HG03175 (cell line): ENCODE measurements at regions not wholly inside any gene's neighbourhood (a gene's known extent, or its start where the extent isn't known, plus 50 kb on each side); places are given as distances from the start of the nearest gene placed in this dataset.

Experiments
- ATAC-seq: cut with Tn5 transposase; IDR thresholded peaks from one replicate; pipeline ENCODE4 v1.9.1; 2021; ENCODE audit warnings: mild to moderate bottlenecking, moderate library complexity; ENCODE audit not compliant: unreplicated experiment

- ATAC-seq, result no peak
Measured at GRCh38 chr5:113792806-113793205, 279.3 kb downstream of the YTHDC2 start.

GRCh38 chr5:113794981-113795380, 281.5 kb downstream of the YTHDC2 start:
- ATAC-seq, result no peak

- ATAC-seq, result no peak
Measured at GRCh38 chr5:113800686-113801085, 287.2 kb downstream of the YTHDC2 start.

GRCh38 chr5:113804264-113804663, 290.8 kb downstream of the YTHDC2 start:
- no peak for ATAC-seq

- no peak for ATAC-seq
Measured at GRCh38 chr5:113804943-113805342, 291.4 kb downstream of the YTHDC2 start.

GRCh38 chr5:113806250-113806649, 292.8 kb downstream of the YTHDC2 start:
- no peak for ATAC-seq

- ATAC-seq, result no peak
Measured at GRCh38 chr5:113806904-113807303, 293.4 kb downstream of the YTHDC2 start.

- no peak for ATAC-seq
Measured at GRCh38 chr5:113807427-113807991, 294.0 kb downstream of the YTHDC2 start.

- no peak for ATAC-seq
Measured at GRCh38 chr5:113808956-113809355, 295.5 kb downstream of the YTHDC2 start.

GRCh38 chr5:113809626-113810025, 296.1 kb downstream of the YTHDC2 start:
- no peak for ATAC-seq

- ATAC-seq, result no peak
Measured at GRCh38 chr5:113813466-113813865, 300.0 kb downstream of the YTHDC2 start.

- no peak for ATAC-seq
Measured at GRCh38 chr5:113817683-113818082, 304.2 kb downstream of the YTHDC2 start.

GRCh38 chr5:113823696-113824095, 310.2 kb downstream of the YTHDC2 start:
- no peak for ATAC-seq

GRCh38 chr5:113824307-113824706, 310.8 kb downstream of the YTHDC2 start:
- no peak for ATAC-seq

GRCh38 chr5:113825176-113825575, 311.7 kb downstream of the YTHDC2 start:
- ATAC-seq, result no peak

- no peak for ATAC-seq
Measured at GRCh38 chr5:113846941-113847340, 333.4 kb downstream of the YTHDC2 start.

- ATAC-seq, result no peak
Measured at GRCh38 chr5:113864437-113864836, 350.9 kb downstream of the YTHDC2 start.

- ATAC-seq, result no peak
Measured at GRCh38 chr5:113866763-113867162, 353.3 kb downstream of the YTHDC2 start.

GRCh38 chr5:113869611-113870010, 356.1 kb downstream of the YTHDC2 start:
- ATAC-seq, result no peak

- no peak for ATAC-seq
Measured at GRCh38 chr5:113871972-113872371, 358.5 kb downstream of the YTHDC2 start.

- ATAC-seq, result no peak
Measured at GRCh38 chr5:113875096-113875495, 361.6 kb downstream of the YTHDC2 start.

- no peak for ATAC-seq
Measured at GRCh38 chr5:113891491-113891890, 378.0 kb downstream of the YTHDC2 start.

- no peak for ATAC-seq
Measured at GRCh38 chr5:113896789-113897188, 383.3 kb downstream of the YTHDC2 start.
